ENCODE measurements at regions not wholly inside any gene's neighbourhood (a gene's known extent, or its start where the extent isn't known, plus 50 kb on each side); places are given as distances from the start of the nearest gene placed in this dataset.

DNA sequence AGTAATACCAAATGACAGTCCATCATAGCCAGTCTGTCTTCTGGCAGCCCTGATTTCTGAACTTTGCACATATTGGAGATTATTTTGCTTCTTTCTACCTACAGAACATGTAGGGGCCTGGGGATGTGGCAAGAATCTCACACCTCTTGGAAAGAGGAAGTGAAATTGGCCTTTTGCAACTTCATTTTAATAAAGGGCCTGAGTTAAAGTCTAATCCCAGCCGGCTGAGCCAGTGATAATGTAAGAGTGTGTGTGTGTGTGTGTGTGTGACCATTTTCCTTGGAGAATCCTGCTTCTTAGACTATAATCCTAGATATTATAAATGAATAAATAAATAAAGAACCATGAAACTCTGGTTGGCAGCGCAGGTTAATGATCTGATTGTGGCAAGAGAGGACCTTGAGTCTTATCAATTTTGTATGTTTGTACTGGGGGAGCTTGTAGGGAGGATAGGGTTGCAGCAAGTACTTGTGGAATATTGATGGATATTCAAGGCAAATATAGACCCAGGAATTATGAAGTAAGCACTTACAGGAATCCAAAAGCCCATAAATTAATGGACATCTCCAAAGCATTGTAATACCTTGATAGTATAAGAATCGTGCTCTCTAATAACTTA, 233.2 kb upstream of the AMIGO2 start:
- TF ChIP-seq, protein P1, sequence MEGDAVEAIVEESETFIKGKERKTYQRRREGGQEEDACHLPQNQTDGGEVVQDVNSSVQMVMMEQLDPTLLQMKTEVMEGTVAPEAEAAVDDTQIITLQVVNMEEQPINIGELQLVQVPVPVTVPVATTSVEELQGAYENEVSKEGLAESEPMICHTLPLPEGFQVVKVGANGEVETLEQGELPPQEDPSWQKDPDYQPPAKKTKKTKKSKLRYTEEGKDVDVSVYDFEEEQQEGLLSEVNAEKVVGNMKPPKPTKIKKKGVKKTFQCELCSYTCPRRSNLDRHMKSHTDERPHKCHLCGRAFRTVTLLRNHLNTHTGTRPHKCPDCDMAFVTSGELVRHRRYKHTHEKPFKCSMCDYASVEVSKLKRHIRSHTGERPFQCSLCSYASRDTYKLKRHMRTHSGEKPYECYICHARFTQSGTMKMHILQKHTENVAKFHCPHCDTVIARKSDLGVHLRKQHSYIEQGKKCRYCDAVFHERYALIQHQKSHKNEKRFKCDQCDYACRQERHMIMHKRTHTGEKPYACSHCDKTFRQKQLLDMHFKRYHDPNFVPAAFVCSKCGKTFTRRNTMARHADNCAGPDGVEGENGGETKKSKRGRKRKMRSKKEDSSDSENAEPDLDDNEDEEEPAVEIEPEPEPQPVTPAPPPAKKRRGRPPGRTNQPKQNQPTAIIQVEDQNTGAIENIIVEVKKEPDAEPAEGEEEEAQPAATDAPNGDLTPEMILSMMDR (IDR thresholded peaks at IDR 0.05; ENCODE audit: low read depth, low read length, missing input control), result no peak
- TF ChIP-seq HNF4G (IDR thresholded peaks at IDR 0.05) (peak; percentile 69), YY1 (IDR thresholded peaks at IDR 0.05) (peak; percentile 44), TAF1 (conservative IDR thresholded peaks at IDR 0.05) (no peak), FOXA1 (IDR thresholded peaks at IDR 0.05) (peak; percentile 56), GABPA (IDR thresholded peaks at IDR 0.05 in 1 of 2, conservative IDR thresholded peaks at IDR 0.05 in 1 of 2) (no peak)
